Brain pericyte (primary cell): ENCODE measurements at regions not wholly inside any gene's neighbourhood (a gene's known extent, or its start where the extent isn't known, plus 50 kb on each side); places are given as distances from the start of the nearest gene placed in this dataset.

Experiments
- DNase-seq: peaks from one replicate; pipeline ENCODE4 v3.0.0-alpha.2; 2012; ENCODE audit warnings: low read depth, low spot score

- DNase-seq = no peak
These were observed 74.7 kb upstream of the SHISAL1 start for GRCh38 chr22:44387486-44387885.

GRCh38 chr22:44386386-44387035 lies 73.8 kb upstream of the SHISAL1 start:
- no peak for DNase-seq

- DNase-seq = no peak
These were observed 73.0 kb upstream of the SHISAL1 start for GRCh38 chr22:44385781-44386180.

GRCh38 chr22:44385296-44385610 lies 72.5 kb upstream of the SHISAL1 start:
- no peak for DNase-seq

- DNase-seq = no peak
These were observed 72.0 kb upstream of the SHISAL1 start for GRCh38 chr22:44384563-44385295.

GRCh38 chr22:44383652-44384562 lies 71.2 kb upstream of the SHISAL1 start:
- no peak for DNase-seq

GRCh38 chr22:44383064-44383575 lies 70.4 kb upstream of the SHISAL1 start:
- DNase-seq = no peak

GRCh38 chr22:44382116-44383038 lies 69.6 kb upstream of the SHISAL1 start:
- no peak for DNase-seq

- no peak for DNase-seq
These were observed 69.0 kb upstream of the SHISAL1 start for GRCh38 chr22:44381761-44382115.

GRCh38 chr22:44380756-44381486 lies 68.2 kb upstream of the SHISAL1 start:
- no peak for DNase-seq

GRCh38 chr22:44379817-44380755 lies 67.3 kb upstream of the SHISAL1 start:
- DNase-seq = no peak

GRCh38 chr22:44378380-44378779 lies 65.6 kb upstream of the SHISAL1 start:
- DNase-seq = no peak

GRCh38 chr22:44375451-44375850 lies 62.7 kb upstream of the SHISAL1 start:
- DNase-seq = no peak

GRCh38 chr22:44373234-44373633 lies 60.5 kb upstream of the SHISAL1 start:
- no peak for DNase-seq

- DNase-seq = no peak
These were observed 59.9 kb upstream of the SHISAL1 start for GRCh38 chr22:44372611-44373010.

- no peak for DNase-seq
These were observed 59.2 kb upstream of the SHISAL1 start for GRCh38 chr22:44371741-44372525.

GRCh38 chr22:44369916-44370801 lies 57.4 kb upstream of the SHISAL1 start:
- no peak for DNase-seq

- no peak for DNase-seq
These were observed 56.5 kb upstream of the SHISAL1 start for GRCh38 chr22:44369293-44369661.
